ENCODE measurements at regions not wholly inside any gene's neighbourhood (a gene's known extent, or its start where the extent isn't known, plus 50 kb on each side); places are given as distances from the start of the nearest gene placed in this dataset.
A peak's percentile ranks its signal among the peaks of the same experiment; 100 is the strongest.

GRCh38 chr20:21796059-21796458, 90.6 kb downstream of the PAX1 start:
- ChIA-PET CTCF (interaction anchor here (0.6 to 1.0 kb wide), 5 partner anchors 13 to 384 kb away, joined by 3 to 6 read pairs (median 3); no protein-coding TSS in a partner anchor), POLR2A (no interaction called here)
- no peaks in the 10 kb centered on the region for H3K36me3 Mint-ChIP-seq
- no peaks in the 10 kb centered on the region for H3K9me3 Mint-ChIP-seq
- DNase-seq (ENCODE audit: low spot score) (peak; percentile 40), ATAC-seq (peak; percentile 79)
- H3K4me1 Mint-ChIP-seq: no peaks in the 10 kb centered on the region
- H3K27ac Mint-ChIP-seq: no peak overlapping the region
- no peak for TF ChIP-seq E2F4 (CRISPR knock-in tag; IDR thresholded peaks at IDR 0.05; ENCODE audit: borderline replicate concordance, low read depth)
- peak; percentile 20; the same call in 1 of the 2 replicates for TF ChIP-seq CTCF (IDR thresholded peaks at IDR 0.05)
- H3K27me3 Mint-ChIP-seq (ENCODE audit: low read depth): no peaks in the 10 kb centered on the region; the same call in 1 of the 2 replicates
- H3K4me3 Mint-ChIP-seq: no peak overlapping the region

- Mint-ChIP-seq H3K4me3 (no peak overlapping the region), H3K36me3 (0 out of 2 replicates have a peak, but pooled peaks cover 3% of the 10 kb centered on the region), H3K9me3 (peaks cover 5% of the 10 kb centered on the region), H3K27me3 (ENCODE audit: low read depth) (no peaks in the 10 kb centered on the region), H3K4me1 (no peaks in the 10 kb centered on the region), H3K27ac (no peak overlapping the region)
- TF ChIP-seq ATF6 (CRISPR knock-in tag; IDR thresholded peaks at IDR 0.05): no peak
- ATAC-seq: no peak
- CTCF ChIA-PET: no interaction called here
- no peak for DNase-seq (ENCODE audit: low spot score)
- POLR2A ChIA-PET: no interaction called here
Observed at GRCh38 chr20:21788082-21788481, 82.6 kb downstream of the PAX1 start.

GRCh38 chr20:21781446-21782075, 76.1 kb downstream of the PAX1 start:
- Mint-ChIP-seq H3K36me3 (0 out of 2 replicates have a peak, but pooled peaks cover 3% of the 10 kb centered on the region), H3K4me3 (no peak overlapping the region), H3K27me3 (ENCODE audit: low read depth) (peaks cover 3% of the 10 kb centered on the region; the same call in 1 of the 2 replicates), H3K27ac (no peak overlapping the region), H3K9me3 (peaks cover 5% of the 10 kb centered on the region), H3K4me1 (peaks cover 13% of the 10 kb centered on the region)
- ChIA-PET CTCF (interaction anchor here (1.4 to 3.1 kb wide), 3 partner anchors 14 to 62 kb away, joined by 5 to 10 read pairs (median 8); no protein-coding TSS in a partner anchor), POLR2A (interaction anchor here (0.8 kb wide), 1 partner anchor 19 kb away, joined by 3 read pairs; no protein-coding TSS in a partner anchor)
- peak; percentile 27 for DNase-seq (ENCODE audit: low spot score)
- peak; percentile 64 for ATAC-seq
- TF ChIP-seq PRDM15 (CRISPR knock-in tag; IDR thresholded peaks at IDR 0.05): peak; percentile 45
- TF ChIP-seq MLX (CRISPR knock-in tag; IDR thresholded peaks at IDR 0.05): no peak

GRCh38 chr20:21780528-21780927, 75.1 kb downstream of the PAX1 start:
- CTCF ChIA-PET: interaction anchor here (3.1 kb wide), 1 partner anchor 13 kb away, joined by 10 read pairs; no protein-coding TSS in a partner anchor
- ATAC-seq: no peak
- POLR2A ChIA-PET: interaction anchor here (0.8 kb wide), 1 partner anchor 18 kb away, joined by 3 read pairs; no protein-coding TSS in a partner anchor
- TF ChIP-seq ERG (CRISPR knock-in tag; IDR thresholded peaks at IDR 0.05): no peak
- no peak for TF ChIP-seq USF1 (CRISPR knock-in tag; IDR thresholded peaks at IDR 0.05)
- no peak for TF ChIP-seq ZNF532 (CRISPR knock-in tag; IDR thresholded peaks at IDR 0.05; ENCODE audit: borderline replicate concordance)
- TF ChIP-seq ZNF317 (CRISPR knock-in tag; IDR thresholded peaks at IDR 0.05; ENCODE audit: borderline replicate concordance, low read depth): no peak

More at GRCh38 chr20:21780528-21780927, 75.1 kb downstream of the PAX1 start:
- no peak for DNase-seq (ENCODE audit: low spot score)
- Mint-ChIP-seq H3K36me3 (0 out of 2 replicates have a peak, but pooled peaks cover 3% of the 10 kb centered on the region), H3K27ac (no peak overlapping the region), H3K9me3 (peaks cover 5% of the 10 kb centered on the region), H3K4me3 (no peak overlapping the region), H3K27me3 (ENCODE audit: low read depth) (peaks cover 3% of the 10 kb centered on the region; the same call in 1 of the 2 replicates), H3K4me1 (peaks cover 13% of the 10 kb centered on the region)
